NT2/D1 (cell line): ENCODE measurements at regions not wholly inside any gene's neighbourhood (a gene's known extent, or its start where the extent isn't known, plus 50 kb on each side); places are given as distances from the start of the nearest gene placed in this dataset.

Experiments
- YY1 ChIP-seq: IDR thresholded peaks from 2 replicates; pipeline ENCODE4 v1.6.1; 2011; ENCODE audit not compliant: insufficient read length, insufficient read depth
- ZNF274 ChIP-seq: IDR thresholded peaks from 2 replicates; pipeline ENCODE4 v1.6.1; 2011; ENCODE audit warnings: mild to moderate bottlenecking, low read depth, low read length

DNA sequence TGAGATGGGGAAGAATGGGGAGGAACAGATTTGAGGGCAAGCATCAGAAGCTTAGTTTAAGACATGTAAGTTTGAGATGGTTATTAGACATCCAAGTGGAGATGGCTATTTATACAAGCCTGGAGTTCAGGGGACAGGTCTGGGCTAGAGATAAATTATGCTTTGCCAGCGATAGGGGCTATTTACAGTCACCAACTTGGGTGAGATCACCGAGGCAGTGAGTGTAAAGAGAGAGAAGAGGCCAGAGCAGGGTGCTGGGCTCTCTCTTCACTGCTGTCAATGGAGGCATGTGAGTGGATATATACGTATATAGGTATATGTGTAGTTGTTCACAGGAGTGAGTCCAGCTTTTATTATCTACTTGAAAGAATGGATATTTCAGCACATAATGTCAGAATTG, 81.0 kb downstream of the QPCT start:
- TF ChIP-seq ZNF274 (no peak), YY1 (no peak)
